Lower leg skin (tissue), 3 donors: ENCODE measurements at regions not wholly inside any gene's neighbourhood (a gene's known extent, or its start where the extent isn't known, plus 50 kb on each side); places are given as distances from the start of the nearest gene placed in this dataset.

ENCODE experiments used
- CTCF ChIP-seq, 3 donors: fragments of 450-650 bp; IDR thresholded peaks; one replicate each; pipeline ENCODE4 v1.5.1; 2016; ENCODE audit warnings: antibody characterized with exemption in 3 of 3, mild to moderate bottlenecking in 3 of 3, moderate library complexity in 2 of 3
- POLR2A ChIP-seq, 2 donors: fragments of 450-650 bp; IDR thresholded peaks; one replicate each; pipeline ENCODE4 v1.6.1; 2016 to 2017; ENCODE audit warnings: antibody characterized with exemption in 2 of 2, mild to moderate bottlenecking in 1 of 2, moderate library complexity in 1 of 2

- no peak for TF ChIP-seq POLR2A (IDR thresholded peaks at IDR 0.05)
- no peak for TF ChIP-seq CTCF (IDR thresholded peaks at IDR 0.05)
Observed at GRCh38 chr7:115782696-115783490, 247.7 kb downstream of the TFEC start.
